ENCODE measurements at regions not wholly inside any gene's neighbourhood (a gene's known extent, or its start where the extent isn't known, plus 50 kb on each side); places are given as distances from the start of the nearest gene placed in this dataset.

DNA sequence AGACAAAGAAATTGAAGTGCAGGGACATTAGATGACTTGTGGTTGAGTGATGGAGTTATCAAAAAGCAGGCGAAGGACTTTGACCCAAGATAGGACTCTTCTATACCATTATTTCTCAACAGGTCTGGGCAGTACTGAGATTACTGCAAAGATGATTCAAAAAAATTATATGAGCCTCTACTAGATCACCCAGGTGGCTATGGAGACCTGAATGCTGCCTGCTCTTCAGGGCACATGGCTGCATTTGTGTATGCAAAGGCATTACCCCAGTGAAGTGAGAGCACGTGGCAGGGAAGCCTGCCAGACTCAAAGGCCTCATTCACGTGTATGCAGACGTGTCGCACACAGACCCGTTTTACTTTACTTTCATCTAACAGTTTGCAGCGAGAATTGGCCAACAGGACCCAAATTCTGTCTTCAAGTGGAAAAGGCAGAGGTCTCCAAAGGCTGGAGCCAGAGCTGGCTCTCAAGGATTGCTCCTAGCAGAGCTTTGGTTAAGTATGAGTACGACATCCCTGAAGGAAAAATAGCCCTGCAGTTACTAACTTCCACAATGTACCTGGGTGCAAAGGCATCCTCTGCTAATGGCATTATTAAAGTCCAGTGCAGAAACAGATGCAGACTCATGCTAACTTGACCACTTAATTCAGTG lies 113.8 kb upstream of the ARMC2 start:
- Mint-ChIP-seq H3K36me3 (no peaks in the 10 kb centered on the region), H3K27ac (no peak overlapping the region)

GRCh38 chr6:108735310-108736001 lies 112.8 kb upstream of the ARMC2 start:
- ATAC-seq (ENCODE audit: low read depth) (no peak), DNase-seq (ENCODE audit: low spot score in 2 of 2) (no peak)
- Mint-ChIP-seq H3K9me3 (no peaks in the 10 kb centered on the region), H3K36me3 (no peaks in the 10 kb centered on the region), H3K4me3 (no peak overlapping the region), H3K4me1 (peaks cover 9% of the 10 kb centered on the region), H3K27ac (no peak overlapping the region), H3K27me3 (peaks cover 13% of the 10 kb centered on the region)

More for the DNA sequence above, 113.8 kb upstream of the ARMC2 start:
- Mint-ChIP-seq H3K4me3 (no peak overlapping the region), H3K9me3 (no peaks in the 10 kb centered on the region), H3K27me3 (peaks cover 14% of the 10 kb centered on the region), H3K4me1 (peaks cover 9% of the 10 kb centered on the region)
- no peak for ATAC-seq (ENCODE audit: low read depth)
- no peak for DNase-seq (ENCODE audit: low spot score in 2 of 2)

GRCh38 chr6:108736002-108736361 lies 112.2 kb upstream of the ARMC2 start:
- H3K4me3 Mint-ChIP-seq: no peak overlapping the region
- H3K27me3 Mint-ChIP-seq: peaks cover 13% of the 10 kb centered on the region
- ATAC-seq (ENCODE audit: low read depth) (peak; percentile 72), DNase-seq (ENCODE audit: low spot score in 2 of 2) (peak in 1 of 2 donors; percentile 3)
- no peaks in the 10 kb centered on the region for H3K9me3 Mint-ChIP-seq
- peaks cover 9% of the 10 kb centered on the region for H3K4me1 Mint-ChIP-seq
- H3K36me3 Mint-ChIP-seq: no peaks in the 10 kb centered on the region
- no peak overlapping the region for H3K27ac Mint-ChIP-seq

DNA sequence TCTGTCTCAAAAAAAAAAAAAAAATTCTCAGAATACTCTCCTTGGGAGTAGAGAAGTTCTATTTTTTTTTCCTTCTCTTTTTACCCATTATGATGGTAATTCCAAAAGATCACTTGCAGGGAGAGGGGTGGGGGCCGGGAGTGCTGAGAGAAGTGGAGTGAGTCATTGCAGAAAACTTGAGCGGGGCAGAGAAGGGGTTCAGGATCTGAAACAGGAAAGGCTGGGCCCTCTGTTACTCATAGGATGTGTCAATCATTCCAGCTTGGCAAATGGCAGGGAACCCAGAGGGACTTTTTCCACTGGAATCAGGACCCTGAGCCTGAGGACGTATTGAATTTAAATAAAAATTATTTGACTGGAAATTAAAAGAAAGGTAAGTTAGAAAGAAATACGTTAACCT lies 111.4 kb upstream of the ARMC2 start:
- peaks cover 9% of the 10 kb centered on the region for H3K4me1 Mint-ChIP-seq
- H3K36me3 Mint-ChIP-seq: no peaks in the 10 kb centered on the region
- no peak overlapping the region for H3K27ac Mint-ChIP-seq
- no peak for DNase-seq (ENCODE audit: low spot score in 2 of 2)
- no peak overlapping the region for H3K4me3 Mint-ChIP-seq
- peaks cover 17% of the 10 kb centered on the region for H3K27me3 Mint-ChIP-seq
- no peak for ATAC-seq (ENCODE audit: low read depth)
- no peaks in the 10 kb centered on the region for H3K9me3 Mint-ChIP-seq

DNA sequence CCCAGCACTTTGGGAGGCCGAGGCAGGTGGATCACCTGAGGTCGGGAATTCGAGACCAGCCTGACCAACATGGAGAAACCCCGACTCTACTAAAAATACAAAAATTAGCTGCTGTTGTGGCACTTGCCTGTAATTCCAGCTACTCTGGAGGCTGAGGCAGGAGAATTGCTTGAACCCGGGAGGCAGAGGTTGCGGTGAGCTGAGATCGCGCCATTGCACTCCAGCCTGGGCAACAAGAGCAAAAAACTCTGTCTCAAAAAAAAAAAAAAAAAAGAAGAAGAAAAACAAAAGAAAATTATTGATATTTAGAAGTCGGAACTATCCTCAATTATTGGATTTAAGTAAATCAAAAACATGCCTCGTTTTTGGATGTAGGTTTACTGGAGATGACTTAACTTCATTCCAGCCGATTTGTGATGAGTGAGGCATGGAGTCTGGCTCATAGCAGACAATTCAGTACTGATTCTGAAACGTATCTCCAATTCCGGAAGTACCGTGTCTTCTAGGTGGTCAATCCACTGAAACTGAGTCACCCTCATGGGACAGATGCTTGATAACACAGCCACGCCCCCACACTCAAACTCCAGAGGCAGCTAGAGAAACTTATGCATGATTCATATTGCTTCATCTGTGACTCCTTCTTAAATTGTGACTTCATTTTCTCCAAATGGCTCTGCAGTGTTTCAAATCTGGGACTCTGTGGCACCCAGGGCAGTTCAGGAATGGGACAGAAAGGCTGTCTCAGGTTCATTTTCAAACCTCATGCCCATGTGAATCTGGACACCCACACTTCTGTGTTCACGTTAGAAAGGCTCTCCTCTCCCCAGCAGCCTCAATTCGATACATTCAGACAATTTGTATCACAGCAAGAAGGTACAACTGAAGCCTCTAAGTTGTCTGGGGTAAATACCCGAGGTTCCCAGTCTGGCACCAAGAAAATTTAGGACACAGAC lies 110.4 kb upstream of the ARMC2 start:
- DNase-seq (ENCODE audit: low spot score in 2 of 2) (no peak), ATAC-seq (ENCODE audit: low read depth) (no peak)
- Mint-ChIP-seq H3K36me3 (no peaks in the 10 kb centered on the region), H3K9me3 (no peaks in the 10 kb centered on the region), H3K4me3 (no peak overlapping the region), H3K4me1 (peaks cover 13% of the 10 kb centered on the region), H3K27ac (no peak overlapping the region), H3K27me3 (peaks cover 18% of the 10 kb centered on the region)

DNA sequence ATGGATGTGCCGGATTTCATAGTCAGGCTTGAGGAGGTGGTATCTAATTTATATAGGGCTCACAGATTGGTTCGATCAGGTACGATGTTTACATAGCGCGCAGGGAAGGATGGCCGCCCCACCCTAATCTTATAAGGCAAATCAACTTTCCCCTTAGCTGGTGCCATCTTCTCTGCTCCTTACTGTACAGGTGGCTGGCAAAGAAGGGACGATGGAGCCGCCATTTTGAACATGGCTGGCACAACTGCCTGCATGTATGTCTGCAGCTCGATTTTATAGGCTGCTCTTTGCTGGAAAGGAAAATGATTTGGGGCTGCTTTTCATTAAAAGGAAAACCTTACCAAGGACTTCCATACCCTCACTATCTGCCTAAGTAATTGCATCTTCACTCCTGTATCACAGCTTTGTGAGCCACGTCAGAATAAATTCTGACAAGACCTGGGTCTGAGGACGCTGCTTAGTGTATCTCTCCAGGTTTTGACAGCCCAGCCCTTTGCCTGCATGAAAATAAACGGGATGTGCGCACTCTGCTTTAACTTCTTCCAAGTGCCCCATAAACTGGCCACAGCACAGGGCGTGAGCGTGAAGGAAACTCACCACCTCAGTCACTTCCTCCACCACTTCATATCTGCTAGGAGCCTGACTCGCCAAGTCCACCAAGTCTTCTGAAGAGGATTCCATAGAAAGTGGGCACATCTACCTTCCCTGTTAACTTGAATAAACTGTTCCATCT lies 109.4 kb upstream of the ARMC2 start:
- H3K4me3 Mint-ChIP-seq: no peak overlapping the region
- H3K27ac Mint-ChIP-seq: no peak overlapping the region
- H3K4me1 Mint-ChIP-seq: peaks cover 13% of the 10 kb centered on the region
- no peaks in the 10 kb centered on the region for H3K36me3 Mint-ChIP-seq
- no peak for DNase-seq (ENCODE audit: low spot score in 2 of 2)
- peaks cover 19% of the 10 kb centered on the region for H3K27me3 Mint-ChIP-seq
- H3K9me3 Mint-ChIP-seq: no peaks in the 10 kb centered on the region
- no peak for ATAC-seq (ENCODE audit: low read depth)

- H3K4me1 Mint-ChIP-seq: peaks cover 13% of the 10 kb centered on the region
- peaks cover 19% of the 10 kb centered on the region for H3K27me3 Mint-ChIP-seq
- no peak for DNase-seq (ENCODE audit: low spot score in 2 of 2)
- no peaks in the 10 kb centered on the region for H3K9me3 Mint-ChIP-seq
- H3K36me3 Mint-ChIP-seq: no peaks in the 10 kb centered on the region
- ATAC-seq (ENCODE audit: low read depth): no peak
- H3K27ac Mint-ChIP-seq: no peak overlapping the region
- H3K4me3 Mint-ChIP-seq: no peak overlapping the region
Observed at GRCh38 chr6:108739496-108740330, 108.5 kb upstream of the ARMC2 start.

GRCh38 chr6:108741331-108741989 lies 106.8 kb upstream of the ARMC2 start:
- Mint-ChIP-seq H3K9me3 (no peaks in the 10 kb centered on the region), H3K4me1 (peaks cover 7% of the 10 kb centered on the region), H3K4me3 (no peak overlapping the region), H3K36me3 (no peaks in the 10 kb centered on the region), H3K27me3 (peaks cover 20% of the 10 kb centered on the region), H3K27ac (no peak overlapping the region)
- DNase-seq (ENCODE audit: low spot score in 2 of 2) (no peak), ATAC-seq (ENCODE audit: low read depth) (no peak)

DNA sequence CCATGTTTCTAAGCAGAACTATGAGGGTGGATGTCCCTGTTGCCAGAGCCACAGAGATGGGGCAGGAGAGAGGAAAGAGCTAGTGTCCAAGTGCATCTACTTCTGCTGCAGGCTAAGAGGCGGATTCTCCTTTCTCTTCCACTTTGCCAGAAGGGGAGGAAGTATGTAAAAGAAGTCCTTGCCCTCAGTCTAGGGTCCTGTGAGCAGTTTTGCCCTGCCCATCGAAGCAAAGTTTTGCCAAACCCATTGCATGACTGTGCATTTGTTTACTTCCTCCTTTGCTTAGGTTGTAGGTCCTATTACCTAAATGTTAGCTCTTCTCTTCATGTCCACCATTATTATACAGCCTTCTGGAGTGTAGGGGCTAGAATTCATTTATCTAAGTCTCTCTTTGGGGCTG lies 106.2 kb upstream of the ARMC2 start:
- Mint-ChIP-seq H3K27ac (no peak overlapping the region), H3K4me1 (peaks cover 7% of the 10 kb centered on the region), H3K9me3 (no peaks in the 10 kb centered on the region), H3K4me3 (no peak overlapping the region), H3K27me3 (peaks cover 20% of the 10 kb centered on the region), H3K36me3 (no peaks in the 10 kb centered on the region)
- DNase-seq (ENCODE audit: low spot score in 2 of 2) (no peak), ATAC-seq (ENCODE audit: low read depth) (peak; percentile 63)

DNA sequence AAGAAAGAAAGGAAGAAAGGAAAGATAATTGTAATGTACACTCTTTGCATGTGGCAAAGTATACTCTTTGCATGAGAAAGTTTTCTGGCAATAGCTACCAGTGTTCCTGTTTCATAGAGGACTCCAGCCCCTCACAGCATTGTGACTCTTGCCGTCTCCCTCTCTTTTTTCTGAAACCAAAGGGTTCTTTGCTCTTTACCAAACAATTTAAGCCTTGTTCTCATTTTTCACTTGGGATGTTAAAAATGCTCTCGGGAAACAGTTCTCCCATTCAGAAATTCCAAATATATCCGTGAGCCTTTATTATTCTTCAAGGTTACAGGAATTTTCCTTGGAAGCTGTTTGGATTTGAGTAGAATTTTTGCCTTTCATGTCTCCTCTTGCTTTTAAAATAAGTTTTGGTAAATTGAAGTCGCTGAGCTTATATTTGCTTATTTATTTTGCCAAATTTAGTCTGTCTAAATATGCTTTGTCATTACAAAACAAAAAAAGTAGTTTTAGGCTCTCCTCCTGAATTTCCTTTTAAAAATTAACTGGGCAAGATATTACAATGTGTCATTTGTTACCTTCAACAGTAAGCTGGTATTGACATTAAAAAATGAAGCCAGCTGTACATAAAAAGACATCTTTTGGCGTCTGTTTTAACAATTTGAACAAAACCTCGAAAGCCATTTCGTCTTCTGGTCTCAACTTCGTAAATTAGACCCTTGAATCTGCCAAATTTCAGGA lies 103.8 kb upstream of the ARMC2 start:
- H3K27ac Mint-ChIP-seq: no peak overlapping the region
- H3K36me3 Mint-ChIP-seq: no peaks in the 10 kb centered on the region
- DNase-seq (ENCODE audit: low spot score in 2 of 2) (no peak), ATAC-seq (ENCODE audit: low read depth) (no peak)
- H3K27me3 Mint-ChIP-seq: peaks cover 13% of the 10 kb centered on the region
- H3K4me1 Mint-ChIP-seq: peaks cover 4% of the 10 kb centered on the region
- H3K9me3 Mint-ChIP-seq: no peaks in the 10 kb centered on the region
- no peak overlapping the region for H3K4me3 Mint-ChIP-seq

DNA sequence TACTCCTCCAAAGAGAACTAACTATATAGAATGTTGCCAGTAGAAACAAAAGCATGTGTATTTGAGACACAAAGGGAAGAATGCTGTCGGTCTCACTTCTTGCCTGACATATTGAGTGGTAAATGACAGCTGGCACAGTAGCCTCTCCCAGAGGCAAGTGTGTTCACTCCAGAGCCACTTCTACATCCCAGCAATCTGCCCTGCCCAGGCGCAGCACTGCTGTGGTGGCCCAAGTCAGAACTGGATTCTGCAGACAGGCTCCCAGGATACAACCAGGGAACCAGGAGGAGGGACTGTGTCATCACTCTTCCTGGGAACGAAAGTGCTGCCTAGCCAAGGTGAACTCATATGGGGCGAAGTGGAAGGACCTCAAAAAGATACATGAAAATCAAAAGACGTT lies 103.2 kb upstream of the ARMC2 start:
- Mint-ChIP-seq H3K9me3 (no peaks in the 10 kb centered on the region), H3K4me3 (no peak overlapping the region), H3K27me3 (peaks cover 15% of the 10 kb centered on the region), H3K27ac (no peak overlapping the region), H3K4me1 (peaks cover 4% of the 10 kb centered on the region), H3K36me3 (no peaks in the 10 kb centered on the region)
- no peak for DNase-seq (ENCODE audit: low spot score in 2 of 2)
- ATAC-seq (ENCODE audit: low read depth): no peak

DNA sequence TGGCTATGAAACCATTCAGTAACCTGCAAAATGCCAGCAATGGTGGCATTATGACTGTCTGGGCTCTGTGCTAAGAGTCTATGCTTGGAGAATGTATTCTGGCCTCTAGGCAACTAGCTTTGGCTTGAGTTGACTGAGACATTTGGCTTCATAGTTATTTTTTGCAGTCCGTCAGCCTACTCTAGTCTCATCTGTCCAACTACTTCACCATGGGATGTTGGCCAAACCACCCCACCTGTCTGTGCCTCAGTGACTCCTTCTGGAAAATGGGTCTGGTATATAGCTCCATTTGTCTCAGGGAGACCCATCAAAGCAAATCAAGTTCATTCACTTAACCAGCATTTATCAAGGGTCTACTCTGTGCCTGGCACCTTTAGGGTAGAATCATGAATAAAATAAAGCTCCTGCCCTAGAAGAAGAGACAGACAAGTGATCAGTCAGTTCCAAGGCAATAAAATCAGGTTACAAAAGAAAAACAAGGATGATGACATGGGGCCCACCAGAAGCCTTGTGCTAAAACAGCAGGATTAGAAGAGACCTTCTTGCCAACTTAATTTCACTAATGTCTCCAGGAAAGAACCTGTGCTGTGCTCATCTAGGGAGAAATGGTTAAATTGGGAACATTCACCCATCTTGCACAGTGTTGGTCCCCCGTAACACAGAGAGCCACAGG lies 102.4 kb upstream of the ARMC2 start:
- no peak for ATAC-seq (ENCODE audit: low read depth)
- no peak for DNase-seq (ENCODE audit: low spot score in 2 of 2)
- H3K9me3 Mint-ChIP-seq: no peaks in the 10 kb centered on the region
- H3K4me1 Mint-ChIP-seq: peaks cover 4% of the 10 kb centered on the region
- no peak overlapping the region for H3K4me3 Mint-ChIP-seq
- H3K27me3 Mint-ChIP-seq: peaks cover 15% of the 10 kb centered on the region
- no peaks in the 10 kb centered on the region for H3K36me3 Mint-ChIP-seq
- no peak overlapping the region for H3K27ac Mint-ChIP-seq
